Neural progenitor cell (in vitro differentiated cells): ENCODE measurements at regions not wholly inside any gene's neighbourhood (a gene's known extent, or its start where the extent isn't known, plus 50 kb on each side); places are given as distances from the start of the nearest gene placed in this dataset.

Source experiments
- DNase-seq: peaks from one replicate; pipeline ENCODE4 v3.0.0-alpha.2; 2016; ENCODE audit warnings: low spot score
- H2AFZ ChIP-seq: fragments of 200-600 bp; sonication (generic); replicated peaks from 2 replicates; pipeline ENCODE4 v1.6.1; 2016; ENCODE audit warnings: antibody characterized with exemption
- H3F3A ChIP-seq: fragments of 200-600 bp; sonication (generic); 2 replicates; pipeline ENCODE4 v1.6.1; 2016; ENCODE audit warnings: antibody characterized with exemption, low read depth
- H3K27ac ChIP-seq: fragments of 200-600 bp; sonication (generic); 2 replicates; pipeline ENCODE4 v1.5.1; 2016; ENCODE audit warnings: mild to moderate bottlenecking
- H3K27me3 ChIP-seq: fragments of 200-600 bp; sonication (generic); 2 replicates; pipeline ENCODE4 v1.6.1; 2016; ENCODE audit warnings: mild to moderate bottlenecking, moderate library complexity
- H3K36me3 ChIP-seq: fragments of 200-600 bp; sonication (generic); 2 replicates; pipeline ENCODE4 v1.5.1; 2016
- H3K4me1 ChIP-seq: fragments of 200-600 bp; sonication (generic); 2 replicates; pipeline ENCODE4 v1.6.1; 2016; ENCODE audit warnings: mixed run types
- H3K4me2 ChIP-seq: fragments of 200-600 bp; sonication (generic); 2 replicates; pipeline ENCODE4 v1.6.1; 2016
- H3K4me3 ChIP-seq: fragments of 200-600 bp; sonication (generic); 2 replicates; pipeline ENCODE4 v1.5.1; 2016
- H3K79me2 ChIP-seq: fragments of 200-600 bp; sonication (generic); 2 replicates; pipeline ENCODE4 v1.6.1; 2016; ENCODE audit warnings: low read depth
- H3K9ac ChIP-seq: fragments of 200-600 bp; sonication (generic); 2 replicates; pipeline ENCODE4 v1.6.1; 2016
- H3K9me3 ChIP-seq: fragments of 200-600 bp; sonication (generic); 2 replicates; pipeline ENCODE4 v1.5.1; 2016; ENCODE audit warnings: low read depth
- H4K20me1 ChIP-seq: fragments of 200-600 bp; sonication (generic); 2 replicates; pipeline ENCODE4 v1.6.1; 2016; ENCODE audit warnings: low read depth
- H3K27ac Mint-ChIP-seq: 3 replicates; pipeline ENCODE4 v1.8.0; 2021; ENCODE audit warnings: mixed read lengths
- H3K27me3 Mint-ChIP-seq: 2 replicates; pipeline ENCODE4 v1.8.0; 2022; ENCODE audit warnings: low read depth, mild to moderate bottlenecking, inconsistent platforms, moderate library complexity, mixed read lengths; ENCODE audit not compliant: insufficient read depth
- H3K36me3 Mint-ChIP-seq: 3 replicates; pipeline ENCODE4 v1.8.0; 2021; ENCODE audit warnings: mixed read lengths
- H3K4me1 Mint-ChIP-seq: 3 replicates; pipeline ENCODE4 v1.8.0; 2021; ENCODE audit warnings: mixed read lengths
- H3K4me3 Mint-ChIP-seq: 3 replicates; pipeline ENCODE4 v1.8.0; 2021; ENCODE audit warnings: mild to moderate bottlenecking, moderate library complexity, mixed read lengths
- H3K9me3 Mint-ChIP-seq: 3 replicates; pipeline ENCODE4 v1.8.0; 2020; ENCODE audit warnings: mixed read lengths
- CTCF ChIP-seq: fragments of 200-600 bp; sonication (generic); IDR thresholded peaks from 2 replicates; pipeline ENCODE4 v1.5.1; 2017; ENCODE audit warnings: antibody characterized with exemption, mild to moderate bottlenecking
- EZH2 ChIP-seq: fragments of 200-600 bp; sonication (generic); IDR thresholded peaks from 2 replicates; pipeline ENCODE4 v1.6.1; 2017; ENCODE audit warnings: antibody characterized with exemption, mild to moderate bottlenecking, moderate library complexity
- EZH2phosphoT487 ChIP-seq: fragments of 200-600 bp; sonication (generic); IDR thresholded peaks from 2 replicates; pipeline ENCODE4 v1.6.1; 2017; ENCODE audit warnings: antibody characterized with exemption

GRCh38 chr4:19531906-19532848, 719.5 kb upstream of the SLIT2 start:
- no peak overlapping the region for H2AFZ ChIP-seq
- H3K4me2 ChIP-seq: no peak overlapping the region
- H3K9ac ChIP-seq: no peak overlapping the region
- H3K9me3 Mint-ChIP-seq: no peaks in the 10 kb centered on the region
- no peak overlapping the region for H3K27ac ChIP-seq
- no peak for TF ChIP-seq EZH2phosphoT487
- no peak for TF ChIP-seq EZH2
- TF ChIP-seq CTCF: no peak
- no peaks in the 10 kb centered on the region for H3F3A ChIP-seq
- no peaks in the 10 kb centered on the region for H4K20me1 ChIP-seq
- no peaks in the 10 kb centered on the region for H3K9me3 ChIP-seq
- peaks cover 17% of the 10 kb centered on the region for H3K4me1 Mint-ChIP-seq
- H3K4me3 Mint-ChIP-seq: no peak overlapping the region
- H3K27ac Mint-ChIP-seq: no peak overlapping the region
- no peaks in the 10 kb centered on the region for H3K36me3 Mint-ChIP-seq
- no peak overlapping the region for H3K4me3 ChIP-seq
- H3K4me1 ChIP-seq: peaks cover 4% of the 10 kb centered on the region
- peak; percentile 47 for DNase-seq
- H3K27me3 Mint-ChIP-seq: peaks cover 2% of the 10 kb centered on the region
- H3K79me2 ChIP-seq: no peaks in the 10 kb centered on the region
- H3K36me3 ChIP-seq: no peaks in the 10 kb centered on the region
- no peaks in the 10 kb centered on the region for H3K27me3 ChIP-seq

GRCh38 chr4:19523964-19524363, 727.7 kb upstream of the SLIT2 start:
- no peaks in the 10 kb centered on the region for H3K79me2 ChIP-seq
- DNase-seq: no peak
- no peaks in the 10 kb centered on the region for H3K9me3 ChIP-seq
- H3K4me1 Mint-ChIP-seq: no peaks in the 10 kb centered on the region
- H3K4me3 ChIP-seq: no peak overlapping the region
- no peak for TF ChIP-seq EZH2
- no peak for TF ChIP-seq EZH2phosphoT487
- TF ChIP-seq CTCF: no peak
- H3K4me2 ChIP-seq: no peak overlapping the region
- no peaks in the 10 kb centered on the region for H3K36me3 Mint-ChIP-seq
- no peak overlapping the region for H2AFZ ChIP-seq
- no peak overlapping the region for H3K9ac ChIP-seq
- H3F3A ChIP-seq: no peaks in the 10 kb centered on the region
- H3K9me3 Mint-ChIP-seq: no peaks in the 10 kb centered on the region
- no peaks in the 10 kb centered on the region for H3K36me3 ChIP-seq
- H3K27me3 ChIP-seq: no peaks in the 10 kb centered on the region
- H3K4me1 ChIP-seq: no peaks in the 10 kb centered on the region
- H3K27ac ChIP-seq: no peak overlapping the region
- H4K20me1 ChIP-seq: no peaks in the 10 kb centered on the region
- no peak overlapping the region for H3K4me3 Mint-ChIP-seq
- no peak overlapping the region for H3K27ac Mint-ChIP-seq
- no peaks in the 10 kb centered on the region for H3K27me3 Mint-ChIP-seq

GRCh38 chr4:19522966-19523365, 728.7 kb upstream of the SLIT2 start:
- no peak overlapping the region for H3K4me3 Mint-ChIP-seq
- H3K4me1 Mint-ChIP-seq: no peaks in the 10 kb centered on the region
- no peaks in the 10 kb centered on the region for H3K9me3 Mint-ChIP-seq
- no peak overlapping the region for H3K9ac ChIP-seq
- no peak overlapping the region for H3K4me2 ChIP-seq
- no peaks in the 10 kb centered on the region for H3K36me3 ChIP-seq
- H2AFZ ChIP-seq: no peak overlapping the region
- H3F3A ChIP-seq: no peaks in the 10 kb centered on the region
- H4K20me1 ChIP-seq: no peaks in the 10 kb centered on the region
- H3K27me3 ChIP-seq: no peaks in the 10 kb centered on the region
- no peak overlapping the region for H3K4me3 ChIP-seq
- no peaks in the 10 kb centered on the region for H3K9me3 ChIP-seq
- no peaks in the 10 kb centered on the region for H3K79me2 ChIP-seq
- H3K27ac Mint-ChIP-seq: no peak overlapping the region
- H3K27me3 Mint-ChIP-seq: no peaks in the 10 kb centered on the region
- TF ChIP-seq EZH2phosphoT487 (no peak), EZH2 (no peak), CTCF (no peak)
- no peak for DNase-seq
- H3K4me1 ChIP-seq: no peaks in the 10 kb centered on the region
- no peak overlapping the region for H3K27ac ChIP-seq
- H3K36me3 Mint-ChIP-seq: no peaks in the 10 kb centered on the region
